ENCODE measurements at regions not wholly inside any gene's neighbourhood (a gene's known extent, or its start where the extent isn't known, plus 50 kb on each side); places are given as distances from the start of the nearest gene placed in this dataset.

GRCh38 chr6:40028449-40028848 lies 94.2 kb upstream of the MOCS1 start:
- Histone ChIP-seq H3K27ac (no peak overlapping the region), H3K27me3 (no peaks in the 10 kb centered on the region), H3K9me3 (no peaks in the 10 kb centered on the region), H3K4me3 (no peak overlapping the region), H3K4me1 (no peaks in the 10 kb centered on the region), H3K36me3 (no peaks in the 10 kb centered on the region)
- DNase-seq (no peak), ATAC-seq (no peak)
- WGBS (ENCODE audit: insufficient coverage, low coverage, low lambda C conversion rate, missing lambda C conversion rate), result 78% methylated on average over 1 of the region's 1 CpG
- TF ChIP-seq CTCF (IDR thresholded peaks at IDR 0.05) (no peak), POLR2A (IDR thresholded peaks at IDR 0.05) (no peak)
- intact Hi-C loops (cut with DNase I), result no loop called here

- H3K9me3 ChIP-seq, result no peaks in the 10 kb centered on the region
- no peaks in the 10 kb centered on the region for H3K4me1 ChIP-seq
- no peak for DNase-seq
- no peak for TF ChIP-seq POLR2A (IDR thresholded peaks at IDR 0.05)
- no peak for TF ChIP-seq CTCF (IDR thresholded peaks at IDR 0.05)
- H3K36me3 ChIP-seq, result no peaks in the 10 kb centered on the region
- ATAC-seq, result no peak
- no peak overlapping the region for H3K4me3 ChIP-seq
- no peaks in the 10 kb centered on the region for H3K27me3 ChIP-seq
- no peak overlapping the region for H3K27ac ChIP-seq
- WGBS (ENCODE audit: insufficient coverage, low coverage, low lambda C conversion rate, missing lambda C conversion rate), result 81% methylated on average over 6 of the region's 6 CpGs
- intact Hi-C loops (cut with DNase I), result no loop called here
These were observed 88.6 kb upstream of the MOCS1 start for GRCh38 chr6:40022867-40023266.

- TF ChIP-seq POLR2A (IDR thresholded peaks at IDR 0.05), result no peak
- no peak for TF ChIP-seq CTCF (IDR thresholded peaks at IDR 0.05)
- ATAC-seq (no peak), DNase-seq (no peak)
- Histone ChIP-seq H3K9me3 (no peaks in the 10 kb centered on the region), H3K27ac (no peak overlapping the region), H3K36me3 (no peaks in the 10 kb centered on the region), H3K4me3 (no peak overlapping the region), H3K4me1 (no peaks in the 10 kb centered on the region), H3K27me3 (no peaks in the 10 kb centered on the region)
- intact Hi-C loops (cut with DNase I), result no loop called here
These were observed 85.9 kb upstream of the MOCS1 start for GRCh38 chr6:40020166-40020565.

GRCh38 chr6:40015530-40015929 lies 81.3 kb upstream of the MOCS1 start:
- intact Hi-C loops (cut with DNase I), result no loop called here
- ATAC-seq, result no peak

More at GRCh38 chr6:40015530-40015929, 81.3 kb upstream of the MOCS1 start:
- no peaks in the 10 kb centered on the region for H3K9me3 ChIP-seq
- no peaks in the 10 kb centered on the region for H3K36me3 ChIP-seq
- TF ChIP-seq POLR2A (IDR thresholded peaks at IDR 0.05), result no peak
- TF ChIP-seq CTCF (IDR thresholded peaks at IDR 0.05), result no peak
- no peak for DNase-seq
- H3K27me3 ChIP-seq, result no peaks in the 10 kb centered on the region
- H3K4me3 ChIP-seq, result no peak overlapping the region
- WGBS (ENCODE audit: insufficient coverage, low coverage, low lambda C conversion rate, missing lambda C conversion rate), result 83% methylated on average over 1 of the region's 1 CpG
- no peaks in the 10 kb centered on the region for H3K4me1 ChIP-seq
- no peak overlapping the region for H3K27ac ChIP-seq

Data from right lobe of liver (tissue), 6 donors.